Neutrophil (primary cell): ENCODE measurements at regions not wholly inside any gene's neighbourhood (a gene's known extent, or its start where the extent isn't known, plus 50 kb on each side); places are given as distances from the start of the nearest gene placed in this dataset.

Source experiments
- H3K27ac ChIP-seq: fragments of 200-600 bp; sonication (generic); 2 replicates; pipeline ENCODE4 v1.5.1; 2016; ENCODE audit warnings: mild to moderate bottlenecking, moderate library complexity
- H3K27me3 ChIP-seq: fragments of 200-600 bp; sonication (generic); 2 replicates; pipeline ENCODE4 v1.6.0; 2016; ENCODE audit warnings: mild to moderate bottlenecking
- H3K36me3 ChIP-seq: fragments of 200-600 bp; sonication (generic); 2 replicates; pipeline ENCODE4 v1.5.1; 2017
- H3K4me1 ChIP-seq, 2 experiments: fragments of 200-600 bp in 1 of 2; sonication (generic) in 1 of 2; 1 replicate in 1 of 2; 2 replicates in 1 of 2; pipeline versions ENCODE4 v1.5.1 to v1.6.1; 2013 to 2016; ENCODE audit warnings: low read depth in 1 of 2, low read length in 1 of 2, mild to moderate bottlenecking in 1 of 2, moderate library complexity in 1 of 2; ENCODE audit not compliant: control insufficient read depth in 1 of 2, insufficient read depth in 1 of 2
- H3K4me3 ChIP-seq, 2 experiments: fragments of 200-600 bp in 1 of 2; sonication (generic) in 1 of 2; 1 replicate in 1 of 2; 2 replicates in 1 of 2; pipeline ENCODE4 v1.5.1; 2013 to 2016; ENCODE audit warnings: low read depth in 1 of 2, low read length in 1 of 2, mild to moderate bottlenecking in 1 of 2, moderate library complexity in 1 of 2
- H3K9me3 ChIP-seq: fragments of 200-600 bp; sonication (generic); 2 replicates; pipeline ENCODE4 v1.5.1; 2016
- TF ChIP-seq, protein P1 (sequence below): fragments of 200-600 bp; sonication (generic); IDR thresholded peaks from 2 replicates; pipeline ENCODE4 v1.5.1; 2016; ENCODE audit warnings: antibody characterized with exemption

- Histone ChIP-seq H3K4me1 (no peaks in the 10 kb centered on the region), H3K4me3 (no peak overlapping the region), H3K27me3 (no peaks in the 10 kb centered on the region), H3K36me3 (no peaks in the 10 kb centered on the region), H3K9me3 (no peaks in the 10 kb centered on the region), H3K27ac (no peak overlapping the region)
- TF ChIP-seq, protein P1, sequence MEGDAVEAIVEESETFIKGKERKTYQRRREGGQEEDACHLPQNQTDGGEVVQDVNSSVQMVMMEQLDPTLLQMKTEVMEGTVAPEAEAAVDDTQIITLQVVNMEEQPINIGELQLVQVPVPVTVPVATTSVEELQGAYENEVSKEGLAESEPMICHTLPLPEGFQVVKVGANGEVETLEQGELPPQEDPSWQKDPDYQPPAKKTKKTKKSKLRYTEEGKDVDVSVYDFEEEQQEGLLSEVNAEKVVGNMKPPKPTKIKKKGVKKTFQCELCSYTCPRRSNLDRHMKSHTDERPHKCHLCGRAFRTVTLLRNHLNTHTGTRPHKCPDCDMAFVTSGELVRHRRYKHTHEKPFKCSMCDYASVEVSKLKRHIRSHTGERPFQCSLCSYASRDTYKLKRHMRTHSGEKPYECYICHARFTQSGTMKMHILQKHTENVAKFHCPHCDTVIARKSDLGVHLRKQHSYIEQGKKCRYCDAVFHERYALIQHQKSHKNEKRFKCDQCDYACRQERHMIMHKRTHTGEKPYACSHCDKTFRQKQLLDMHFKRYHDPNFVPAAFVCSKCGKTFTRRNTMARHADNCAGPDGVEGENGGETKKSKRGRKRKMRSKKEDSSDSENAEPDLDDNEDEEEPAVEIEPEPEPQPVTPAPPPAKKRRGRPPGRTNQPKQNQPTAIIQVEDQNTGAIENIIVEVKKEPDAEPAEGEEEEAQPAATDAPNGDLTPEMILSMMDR = no peak
These were observed 131.1 kb upstream of the SHH start for GRCh38 chr7:155943251-155943899.

- H3K4me1 ChIP-seq = no peaks in the 10 kb centered on the region
- no peaks in the 10 kb centered on the region for H3K36me3 ChIP-seq
- H3K27ac ChIP-seq = no peak overlapping the region
- H3K4me3 ChIP-seq = no peak overlapping the region
- no peaks in the 10 kb centered on the region for H3K9me3 ChIP-seq
- H3K27me3 ChIP-seq = no peaks in the 10 kb centered on the region
- TF ChIP-seq, protein P1 = no peak
These were observed 130.1 kb upstream of the SHH start for GRCh38 chr7:155942226-155942950.

- TF ChIP-seq, protein P1 = no peak
- Histone ChIP-seq H3K36me3 (no peaks in the 10 kb centered on the region), H3K27me3 (no peaks in the 10 kb centered on the region), H3K4me1 (no peaks in the 10 kb centered on the region), H3K9me3 (no peaks in the 10 kb centered on the region), H3K4me3 (no peak overlapping the region), H3K27ac (no peak overlapping the region)
These were observed 129.4 kb upstream of the SHH start for GRCh38 chr7:155941688-155942087.

GRCh38 chr7:155939350-155939749 is 127.1 kb upstream of the SHH start:
- Histone ChIP-seq H3K27me3 (no peaks in the 10 kb centered on the region), H3K9me3 (no peaks in the 10 kb centered on the region), H3K36me3 (no peaks in the 10 kb centered on the region), H3K27ac (no peak overlapping the region), H3K4me3 (no peak overlapping the region), H3K4me1 (no peaks in the 10 kb centered on the region)
- TF ChIP-seq, protein P1 = no peak

DNA sequence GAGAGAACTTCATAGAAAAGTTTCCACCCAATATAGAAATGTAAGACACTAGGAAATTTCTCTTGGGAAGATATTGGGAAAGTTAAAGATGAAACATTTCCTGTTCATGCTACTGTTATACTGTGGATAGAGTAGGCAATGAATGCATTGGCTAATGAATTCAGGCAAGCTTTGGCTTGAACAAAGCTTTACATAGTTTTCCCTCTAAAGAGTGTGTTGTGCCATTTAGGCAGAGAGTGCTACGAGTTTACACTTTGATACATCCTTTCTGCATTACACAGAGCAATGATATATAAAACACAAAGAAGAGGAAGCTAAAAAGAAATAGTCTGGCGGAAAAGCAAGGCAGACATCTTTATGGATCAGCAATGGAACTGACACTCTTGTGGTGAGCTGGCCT is 125.9 kb upstream of the SHH start:
- Histone ChIP-seq H3K36me3 (no peaks in the 10 kb centered on the region), H3K27me3 (no peaks in the 10 kb centered on the region), H3K9me3 (no peaks in the 10 kb centered on the region), H3K27ac (no peak overlapping the region), H3K4me1 (no peaks in the 10 kb centered on the region), H3K4me3 (no peak overlapping the region)
- TF ChIP-seq, protein P1 = no peak
